ENCODE measurements at regions not wholly inside any gene's neighbourhood (a gene's known extent, or its start where the extent isn't known, plus 50 kb on each side); places are given as distances from the start of the nearest gene placed in this dataset.
"Not testable (repeated sequence)": the region's sequence is repeated elsewhere in the genome, so short reads cannot be mapped to it uniquely, and the experiment has no call there.

DNA sequence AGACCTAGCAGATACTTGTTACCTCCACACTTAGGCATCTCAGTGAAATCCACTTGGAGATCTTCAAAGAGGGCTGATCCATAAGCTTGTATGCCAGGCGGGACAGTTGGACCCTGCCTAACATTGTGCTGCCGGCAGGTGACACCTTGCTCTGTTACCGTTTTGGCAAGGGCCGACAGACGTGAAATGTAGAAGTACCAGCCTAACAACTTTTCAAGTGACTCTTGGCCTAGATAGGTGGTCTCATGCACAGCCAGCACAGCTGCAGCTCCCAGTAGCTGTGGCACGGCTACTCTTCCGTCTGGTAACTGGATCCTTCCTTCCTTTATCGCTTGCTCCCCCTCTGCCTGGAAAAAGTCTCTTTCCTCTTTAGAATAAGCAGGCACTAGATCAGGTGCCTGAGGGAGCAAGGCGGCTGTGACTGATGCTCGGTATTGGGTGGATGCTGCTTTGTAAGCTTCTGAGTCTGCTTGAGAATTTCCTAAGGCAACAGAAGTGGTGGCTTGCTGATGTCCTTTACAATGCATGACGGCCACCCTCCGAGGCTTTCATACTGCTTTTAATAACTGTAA lies 713.5 kb downstream of the AMY1C start:
- no peak for DNase-seq (ENCODE audit: low read depth)

DNA sequence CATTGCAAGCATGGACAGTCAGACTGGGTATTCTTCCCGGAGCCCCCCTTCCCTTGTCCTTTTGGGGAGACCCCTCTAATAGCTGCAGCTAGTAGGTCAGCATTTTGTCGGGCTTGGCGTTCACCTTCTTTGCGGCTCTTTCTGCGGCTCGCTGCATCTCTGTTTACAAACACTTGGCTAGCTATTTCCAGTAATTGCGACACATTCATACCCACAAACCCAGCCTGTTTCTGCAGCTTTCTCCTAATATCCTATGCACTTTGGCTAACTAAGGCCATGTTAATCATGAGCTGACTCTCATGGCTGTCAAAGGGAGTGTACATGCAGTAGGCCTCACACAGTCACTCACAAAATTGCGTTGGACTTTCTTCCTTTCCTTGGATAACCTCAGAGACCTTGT lies 716.4 kb downstream of the AMY1C start:
- DNase-seq (ENCODE audit: low read depth), result no peak

DNA sequence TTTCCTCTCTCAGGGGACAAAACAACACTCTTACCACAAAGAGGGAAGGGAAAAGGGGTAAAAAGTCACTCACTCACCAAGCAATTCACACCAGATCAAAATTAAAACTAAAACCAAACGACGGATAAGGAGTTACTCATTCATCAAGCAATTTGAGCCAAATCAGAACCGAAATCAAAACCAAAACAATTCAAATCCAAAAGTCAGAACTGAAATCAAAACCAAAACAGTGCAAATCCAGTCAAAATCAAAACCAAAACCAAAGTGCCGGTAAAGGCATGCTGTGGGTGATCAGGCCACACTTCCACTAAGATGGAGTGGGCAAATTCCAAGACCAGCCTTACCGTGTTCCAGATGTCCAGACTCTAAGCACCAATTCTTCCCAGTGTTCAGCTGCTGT lies 717.9 kb downstream of the AMY1C start:
- DNase-seq (ENCODE audit: low read depth), result peak; percentile 6

DNA sequence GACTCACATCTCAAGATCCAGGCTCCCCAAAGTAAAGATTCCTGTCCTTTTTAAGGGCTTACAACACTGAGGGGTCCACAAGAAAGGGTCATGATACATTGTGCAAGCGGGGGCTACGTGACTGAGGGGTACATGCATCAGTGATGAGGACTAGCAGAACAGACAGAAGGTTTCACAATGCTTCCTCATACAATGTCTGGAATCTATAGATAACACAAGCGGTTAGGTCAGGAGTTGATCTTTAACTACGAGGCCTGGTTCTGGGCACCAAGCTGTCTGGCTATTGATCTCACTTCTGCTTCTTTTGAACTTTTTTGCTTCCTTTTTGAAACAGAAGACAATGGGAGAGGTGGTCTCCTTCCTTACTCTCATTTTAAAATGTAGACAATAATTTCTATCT lies 718.6 kb downstream of the AMY1C start:
- no peak for DNase-seq (ENCODE audit: low read depth)

DNA sequence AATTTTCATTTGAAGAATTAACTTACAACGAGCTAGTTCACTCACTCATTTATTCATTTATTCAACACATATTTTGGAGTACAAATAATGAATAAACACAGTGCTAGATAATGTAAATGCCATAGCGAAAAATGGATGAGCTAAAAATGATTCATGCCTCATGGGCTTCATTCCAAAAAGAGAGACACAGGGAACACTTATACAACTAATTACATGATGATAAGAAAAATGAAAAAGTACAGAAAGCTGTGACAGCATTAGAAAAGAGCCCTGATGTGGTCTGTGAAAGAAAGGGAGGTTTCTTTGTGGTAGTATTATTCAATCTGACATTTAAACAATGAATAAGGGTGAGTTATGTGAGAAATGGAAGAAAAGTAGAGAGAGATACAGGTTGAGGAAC lies 726.4 kb downstream of the AMY1C start:
- DNase-seq (ENCODE audit: low read depth), result no peak

DNA sequence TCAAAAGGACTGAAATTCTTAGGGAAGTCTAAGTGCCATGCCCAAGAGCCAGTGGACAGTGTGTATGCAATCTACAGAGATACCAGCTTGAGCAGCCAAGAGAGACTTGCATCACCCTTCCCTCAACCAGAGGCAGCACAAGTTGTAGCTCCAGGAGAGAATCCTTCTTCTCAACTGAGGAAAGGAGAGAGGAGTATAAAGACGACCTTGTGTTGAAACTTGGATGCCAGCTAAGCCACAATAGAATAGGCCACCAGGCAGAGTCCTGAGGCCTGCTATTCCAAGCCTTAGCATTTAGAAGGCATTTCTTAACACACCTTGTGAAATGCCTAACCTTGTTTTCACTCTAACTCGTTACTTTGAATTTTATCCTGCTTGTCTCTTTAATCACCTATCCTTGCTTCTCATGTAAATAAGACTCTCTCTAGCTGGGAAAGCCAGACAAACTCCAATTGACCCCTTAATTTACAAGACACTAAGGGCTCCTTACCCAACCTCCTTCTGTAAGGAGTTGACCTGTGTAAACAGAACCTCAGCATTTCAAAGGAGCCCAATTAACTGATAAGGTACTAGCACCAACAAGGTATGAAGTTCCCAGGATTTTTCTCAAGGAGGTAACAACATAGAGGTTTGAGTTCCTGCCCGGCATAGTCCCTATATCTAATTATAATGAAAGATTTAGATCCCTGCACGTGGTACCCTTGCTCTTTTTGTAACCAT lies 738.8 kb downstream of the AMY1C start:
- no peak for DNase-seq (ENCODE audit: low read depth)

DNA sequence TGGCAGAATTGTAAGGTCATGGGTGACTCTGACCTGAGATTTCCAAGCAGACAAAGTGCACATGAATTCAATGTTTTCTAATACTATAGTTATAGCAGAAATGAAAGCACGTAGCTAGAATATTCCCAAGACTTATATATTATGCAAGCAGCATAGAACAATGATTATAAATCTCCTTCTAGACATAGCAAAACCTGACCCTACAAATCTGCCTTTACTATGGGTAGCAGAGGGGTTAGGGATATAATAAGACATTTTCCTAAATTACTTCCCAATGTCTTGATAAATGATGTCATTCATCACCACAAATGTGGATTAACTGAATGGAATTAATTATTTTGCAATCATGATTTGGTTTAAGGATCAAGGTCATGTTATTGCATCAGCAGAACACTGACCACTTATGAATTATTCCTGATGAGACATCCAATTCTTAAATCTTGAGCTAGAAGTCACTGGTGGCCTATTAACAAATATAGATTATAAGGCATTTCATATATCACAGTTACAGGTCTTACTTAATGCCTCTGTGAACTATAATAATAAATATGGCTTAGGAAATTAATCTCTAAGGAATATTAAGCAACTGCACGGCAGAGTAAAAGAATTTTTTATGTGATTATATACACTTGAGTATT lies 776.6 kb downstream of the AMY1C start:
- no peak for DNase-seq (ENCODE audit: low read depth)

DNA sequence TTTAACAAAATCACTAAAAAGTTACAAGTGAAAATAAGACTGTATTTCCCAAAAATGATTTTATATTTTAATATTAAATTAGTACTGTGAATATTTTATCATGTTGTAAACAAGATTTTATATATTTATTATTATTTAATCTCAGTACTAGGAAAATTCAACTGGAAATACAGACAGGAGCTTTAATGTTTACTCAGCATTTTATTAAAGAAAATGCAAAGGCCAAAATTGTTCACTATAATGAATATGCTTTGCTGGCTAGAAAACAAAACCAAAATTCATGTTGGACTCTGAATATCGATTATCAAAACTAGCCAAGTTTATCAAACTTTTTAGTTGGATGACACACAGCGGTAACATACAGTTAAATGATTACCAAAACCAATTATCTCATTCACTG lies 782.3 kb downstream of the AMY1C start:
- no peak for DNase-seq (ENCODE audit: low read depth)

DNA sequence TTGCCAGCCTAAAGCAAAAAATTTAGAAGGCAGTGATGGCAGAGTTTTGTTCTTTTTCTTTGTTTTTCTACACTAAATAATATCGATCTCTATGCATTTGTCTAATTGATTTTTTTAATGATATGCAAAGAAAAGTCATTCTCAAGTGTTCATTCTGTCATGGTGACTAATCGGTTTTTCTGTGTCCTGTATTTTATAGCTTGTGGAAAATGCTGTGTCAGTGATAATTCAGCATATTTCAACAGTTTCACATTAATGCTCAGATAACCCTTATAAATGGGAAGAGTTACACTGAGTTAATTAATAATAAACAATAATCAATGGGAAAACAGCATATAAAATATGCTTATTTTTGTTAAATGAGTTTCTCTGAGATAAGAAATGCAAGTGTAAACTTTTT lies 824.9 kb downstream of the AMY1C start:
- no peak for DNase-seq (ENCODE audit: low read depth)

DNA sequence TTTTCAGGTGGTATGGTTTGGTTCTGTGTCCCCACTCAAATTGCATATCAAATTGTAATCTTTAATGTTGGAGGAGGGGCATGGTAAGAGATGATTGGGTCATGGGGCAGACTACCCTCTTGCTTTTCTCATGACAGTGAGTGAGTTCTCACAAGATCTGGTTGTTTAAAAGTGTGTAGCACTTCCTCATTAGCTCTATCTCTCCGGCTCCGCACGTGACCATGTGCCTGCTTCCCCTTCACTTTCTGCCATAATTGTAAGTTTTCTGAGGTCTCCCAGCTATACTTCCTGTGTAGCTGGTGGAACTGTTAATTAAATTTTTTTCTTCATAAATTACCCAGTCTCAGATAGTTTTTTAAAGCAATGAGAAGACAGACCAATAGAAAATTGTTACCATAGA lies 843.2 kb downstream of the AMY1C start:
- DNase-seq (ENCODE audit: low read depth), result no peak

DNA sequence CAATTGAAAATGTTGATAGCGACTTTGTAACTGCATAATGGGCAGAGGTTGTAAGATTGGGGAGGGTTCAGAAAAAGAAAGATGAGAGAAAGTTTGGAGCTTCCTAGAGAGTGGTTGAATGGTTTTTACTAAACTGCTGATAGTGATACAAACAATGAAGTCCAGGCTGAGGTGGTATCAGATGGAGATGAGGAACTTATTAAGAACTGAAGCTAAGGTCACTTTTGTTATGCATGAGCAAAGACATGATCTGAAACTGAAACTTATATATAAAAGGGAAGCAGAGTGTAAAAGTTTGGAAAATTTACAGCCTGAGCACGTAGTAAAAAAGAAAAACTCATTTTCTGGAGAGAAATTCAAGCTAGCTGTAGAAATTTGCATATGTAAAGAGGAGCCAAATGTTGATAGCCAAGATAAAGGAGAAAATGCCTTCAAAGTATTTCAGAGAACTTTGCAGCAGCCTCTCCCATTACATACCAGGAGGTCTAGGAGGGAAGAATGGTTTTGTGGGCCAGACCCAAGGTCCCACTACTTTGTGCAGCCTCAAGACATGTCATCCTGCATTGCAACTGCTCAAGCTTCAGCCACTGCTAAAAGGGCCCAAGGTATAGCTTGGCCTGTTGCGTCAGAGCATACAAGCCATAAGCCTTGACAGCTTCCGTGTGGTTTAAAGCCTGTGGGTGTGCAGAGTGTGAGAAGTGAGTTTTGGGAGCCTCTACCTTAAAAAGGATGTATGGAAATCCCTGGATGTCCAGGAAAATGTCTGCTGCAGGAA lies 843.9 kb downstream of the AMY1C start:
- DNase-seq (ENCODE audit: low read depth), result no peak

DNA sequence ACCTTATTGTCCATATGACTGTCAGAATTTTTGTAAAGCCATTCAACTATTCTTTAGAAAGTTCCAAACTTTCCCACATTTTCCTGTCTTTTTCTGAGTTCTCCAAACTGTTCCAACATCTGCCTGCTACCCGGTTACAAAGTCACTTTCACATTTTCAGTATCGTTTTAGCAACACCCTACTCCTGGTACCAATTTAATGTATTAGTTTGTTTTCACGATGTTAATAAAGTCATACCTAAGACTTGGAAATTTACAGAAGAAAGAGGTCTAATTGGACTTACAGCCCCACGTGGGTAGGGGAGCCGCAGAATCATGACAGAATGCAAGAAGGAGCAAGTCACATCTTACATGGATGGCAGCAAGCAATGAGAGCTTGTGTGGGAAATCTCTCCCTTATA lies 867.8 kb downstream of the AMY1C start:
- no peak for DNase-seq (ENCODE audit: low read depth)

DNA sequence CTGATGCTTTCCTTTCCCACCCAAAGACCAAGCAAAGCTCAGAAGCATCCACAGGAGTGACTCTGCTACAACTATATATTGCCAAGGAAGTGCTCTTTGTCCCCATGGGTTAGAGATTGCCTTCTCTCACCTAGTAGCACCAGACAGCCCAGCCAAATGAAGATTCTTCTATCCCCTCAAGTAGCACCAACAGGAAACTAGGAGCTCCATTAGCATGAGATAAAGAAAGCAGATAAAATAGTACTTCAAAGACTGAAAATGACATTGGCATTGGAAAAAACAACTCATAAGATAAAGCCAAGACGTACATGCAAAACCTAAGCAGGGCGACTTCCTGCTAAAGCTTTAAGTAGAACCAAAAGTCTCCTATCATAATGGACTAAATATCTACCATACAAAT lies 871.5 kb downstream of the AMY1C start:
- no peak for DNase-seq (ENCODE audit: low read depth)

DNA sequence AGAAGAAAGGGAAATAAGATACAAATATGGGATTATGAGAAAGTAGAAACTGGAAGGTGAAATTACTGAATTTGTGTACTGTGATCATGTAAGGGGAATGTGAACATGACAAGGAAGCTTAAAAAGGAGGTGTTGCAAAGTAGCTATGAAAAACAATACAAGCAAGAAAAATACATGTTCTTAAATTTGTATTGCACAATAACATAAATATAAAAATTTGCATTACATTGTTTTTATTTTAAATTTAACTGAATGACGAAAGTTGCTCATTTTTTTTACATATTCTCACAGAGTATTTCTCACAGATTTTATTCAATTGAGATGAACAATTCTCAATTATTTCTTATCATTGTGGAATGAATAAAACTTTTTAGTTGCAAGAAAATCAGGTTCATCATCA lies 874.8 kb downstream of the AMY1C start:
- DNase-seq (ENCODE audit: low read depth), result no peak

DNA sequence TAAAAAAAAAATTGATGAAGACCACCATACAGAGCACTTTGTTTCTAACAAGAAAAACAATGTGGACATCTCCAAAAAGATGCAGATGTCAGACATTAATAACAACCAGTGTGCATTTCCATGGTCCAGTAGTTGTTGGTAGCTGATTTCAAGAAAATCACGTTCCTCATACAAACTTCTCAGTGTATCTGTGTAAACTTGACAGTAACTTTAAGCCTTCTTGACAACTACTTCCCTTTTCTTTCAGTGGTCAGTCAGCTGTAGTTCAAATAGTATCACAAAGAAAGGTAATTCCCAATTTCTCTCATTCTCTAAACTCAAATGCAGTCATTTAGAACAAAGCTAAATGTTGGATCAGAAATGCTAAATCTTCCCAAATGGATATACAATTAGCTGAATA lies 879.9 kb downstream of the AMY1C start:
- DNase-seq (ENCODE audit: low read depth), result no peak

DNA sequence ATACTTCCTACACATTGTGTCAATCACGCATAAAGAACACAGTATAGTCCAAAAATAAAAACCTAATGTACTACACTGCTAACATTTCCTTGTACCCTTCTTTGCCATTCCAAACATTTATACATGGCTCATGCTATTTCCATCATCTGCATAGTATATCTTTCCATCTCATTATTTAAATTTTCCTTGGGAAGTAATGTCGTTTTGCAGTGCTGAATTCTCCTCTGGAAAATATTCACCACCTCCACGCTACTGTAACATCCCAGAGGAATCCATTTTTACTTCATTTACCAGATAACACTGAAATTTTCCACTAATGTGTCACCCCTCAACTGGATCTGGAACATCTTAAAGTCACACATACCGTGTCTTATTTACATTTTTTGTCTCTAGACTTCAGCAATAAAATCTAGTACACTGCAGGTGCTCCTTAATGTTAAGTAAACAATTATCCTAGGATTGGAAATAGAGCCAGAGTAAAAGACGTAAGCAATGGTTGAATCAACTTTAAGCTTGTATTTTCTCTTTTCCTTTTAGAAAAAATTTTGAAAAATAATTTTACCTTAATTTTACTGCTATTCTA lies 881.0 kb downstream of the AMY1C start:
- no peak for DNase-seq (ENCODE audit: low read depth)

DNA sequence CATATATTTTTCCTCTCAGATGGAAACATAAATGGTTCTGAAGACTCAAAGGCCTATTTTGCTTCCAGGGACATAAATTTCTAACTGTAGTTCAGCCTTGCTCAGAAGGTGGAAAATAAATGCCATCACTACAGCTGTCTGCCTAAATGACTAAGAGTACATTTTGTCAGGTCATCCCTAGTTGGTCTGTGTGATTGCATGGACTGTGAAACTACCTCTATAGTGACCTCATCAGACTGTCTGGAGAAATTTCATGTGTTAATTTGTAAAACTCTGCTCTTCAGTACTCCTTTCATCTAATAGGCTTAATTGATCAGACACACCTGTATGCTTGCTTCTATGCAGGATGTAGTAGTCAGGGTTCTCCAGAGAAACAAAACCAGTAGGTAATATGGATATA lies 886.9 kb downstream of the AMY1C start:
- DNase-seq (ENCODE audit: low read depth), result no peak

DNA sequence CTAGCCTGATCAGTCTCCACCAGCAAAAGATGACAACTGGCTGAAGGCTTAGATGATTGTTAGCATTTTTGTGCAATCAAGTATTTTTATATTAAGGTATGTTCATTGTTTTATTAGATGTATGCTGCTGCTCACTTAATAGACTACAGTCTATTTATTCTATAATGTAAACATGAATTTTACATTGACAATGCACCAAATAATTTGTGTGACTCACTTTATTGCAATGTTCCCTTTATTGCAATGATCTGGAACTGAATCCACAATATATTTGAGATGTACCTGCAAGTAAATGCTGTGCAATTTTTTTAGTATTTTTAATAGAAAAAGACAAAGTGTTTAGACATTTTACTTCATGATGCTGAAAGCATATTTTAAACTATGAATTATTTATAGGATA lies 896.5 kb downstream of the AMY1C start:
- DNase-seq (ENCODE audit: low read depth), result no peak

DNA sequence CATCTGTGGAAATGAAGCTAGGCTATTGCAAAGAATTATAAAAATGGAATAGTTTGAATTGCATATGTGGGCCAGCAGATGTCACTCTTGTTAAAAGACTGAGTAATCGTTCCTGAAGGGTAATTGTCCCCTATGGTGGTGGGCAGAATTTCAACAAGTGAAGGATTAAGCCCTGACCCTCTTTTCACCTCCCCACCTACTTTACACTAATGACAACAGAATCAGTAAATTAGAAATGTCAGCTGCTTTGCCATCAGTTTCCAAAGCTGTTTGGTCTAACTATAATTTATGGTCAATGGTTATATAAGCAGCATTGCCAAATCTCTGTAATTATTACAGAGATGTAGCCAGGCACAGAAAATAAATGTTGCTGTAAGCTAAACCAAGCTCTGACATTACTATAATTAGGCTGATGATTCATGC lies 898.6 kb downstream of the AMY1C start:
- peak; percentile 5 for DNase-seq (ENCODE audit: low read depth)

DNA sequence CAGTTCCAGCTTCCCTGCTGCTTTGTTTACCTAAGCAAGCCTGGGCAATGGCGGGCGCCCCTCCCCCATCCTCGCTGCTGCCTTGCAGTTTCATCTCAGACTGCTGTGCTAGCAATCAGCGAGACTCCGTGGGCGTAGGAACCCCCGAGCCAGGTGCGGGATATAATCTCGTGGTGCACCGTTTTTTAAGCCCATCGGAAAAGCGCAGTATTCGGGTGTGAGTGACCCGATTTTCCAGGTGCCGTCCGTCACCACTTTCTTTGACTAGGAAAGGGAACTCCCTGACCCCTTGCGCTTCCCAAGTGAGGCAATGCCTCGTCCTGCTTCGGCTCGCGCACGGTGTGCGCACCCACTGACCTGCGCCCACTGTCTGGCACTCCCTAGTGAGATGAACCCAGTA lies 914.7 kb downstream of the AMY1C start:
- DNase-seq (ENCODE audit: low read depth), result not testable (repeated sequence)

DNA sequence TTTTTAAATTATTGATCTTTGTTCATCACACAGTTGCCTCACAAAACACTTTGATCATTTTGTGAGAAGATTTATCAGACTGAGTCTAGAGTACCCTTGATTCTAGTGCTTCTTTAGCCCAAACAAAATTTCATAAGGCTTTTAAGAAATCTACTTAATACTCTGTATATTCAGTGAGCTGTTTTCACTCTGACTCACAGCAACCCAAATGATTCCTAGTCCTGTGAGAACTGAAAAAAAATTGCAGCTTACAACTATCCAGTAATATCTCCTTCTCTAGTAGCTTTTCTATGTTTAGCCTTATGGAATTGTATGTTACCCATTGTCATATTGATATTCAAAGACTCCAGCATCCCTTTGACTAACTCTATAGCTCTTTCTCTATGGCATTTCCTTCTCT lies 915.6 kb downstream of the AMY1C start:
- no peak for DNase-seq (ENCODE audit: low read depth)

DNA sequence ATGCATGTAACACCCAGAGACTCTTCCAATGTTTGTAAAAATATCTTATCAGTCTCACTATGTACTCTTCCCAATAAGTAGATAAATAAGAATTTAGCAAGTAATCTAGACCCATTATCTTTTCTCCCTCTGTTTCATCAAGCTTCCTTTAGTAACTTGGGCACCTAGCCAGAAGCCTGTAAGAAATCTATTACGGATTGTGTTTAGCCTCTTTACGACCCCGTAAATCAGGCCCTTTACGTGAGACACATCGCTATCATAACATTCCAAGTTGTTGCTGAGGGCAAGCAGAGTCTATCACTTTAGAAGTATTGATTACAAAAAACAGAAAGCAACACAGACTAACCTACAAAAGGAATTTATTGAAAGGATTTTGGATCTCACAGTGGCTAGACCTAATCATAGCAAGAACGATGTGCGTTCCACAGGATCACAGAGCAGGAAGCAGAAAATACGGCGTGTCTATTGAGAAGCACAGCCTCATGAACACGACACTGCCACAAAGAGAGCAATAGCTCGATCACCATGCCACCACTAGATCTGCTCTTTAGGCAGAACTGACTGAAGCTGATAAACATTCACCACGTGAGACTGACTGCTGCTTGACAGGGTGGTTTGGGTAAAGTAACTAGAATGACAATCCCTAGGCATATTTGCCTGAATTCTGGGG lies 922.1 kb downstream of the AMY1C start:
- DNase-seq (ENCODE audit: low read depth), result no peak

Measured in M059J (cell line).